Fibroblast of the aortic adventitia (primary cell): ENCODE measurements at regions not wholly inside any gene's neighbourhood (a gene's known extent, or its start where the extent isn't known, plus 50 kb on each side); places are given as distances from the start of the nearest gene placed in this dataset.
"Not testable (repeated sequence)": the region's sequence is repeated elsewhere in the genome, so short reads cannot be mapped to it uniquely, and the experiment has no call there.

Experiments
- DNase-seq: peaks from one replicate; pipeline ENCODE4 v3.0.0-alpha.2; 2010; ENCODE audit warnings: low read depth
- H3K4me3 ChIP-seq: 2 replicates; pipeline ENCODE4 v1.5.1; 2011; ENCODE audit warnings: low read depth, mild to moderate bottlenecking, control low read depth, low read length, moderate library complexity
- CTCF ChIP-seq: IDR thresholded peaks from 2 replicates; pipeline ENCODE4 v1.5.1; 2011; ENCODE audit warnings: mild to moderate bottlenecking, low read length, control low read depth, inconsistent platforms; ENCODE audit not compliant: insufficient read depth

- no peak for TF ChIP-seq CTCF
- no peak overlapping the region for H3K4me3 ChIP-seq
- no peak for DNase-seq
Measured at GRCh38 chr2:7094231-7094741, 177.1 kb downstream of the RNF144A start.

- no peak for TF ChIP-seq CTCF
- DNase-seq: no peak
- H3K4me3 ChIP-seq: no peak overlapping the region
Measured at GRCh38 chr2:7096726-7097352, 179.6 kb downstream of the RNF144A start.

GRCh38 chr2:7097353-7097895 is 180.2 kb downstream of the RNF144A start:
- H3K4me3 ChIP-seq: peak overlapping the region; percentile 22
- DNase-seq: peak; percentile 60

GRCh38 chr2:7098816-7099215 is 181.6 kb downstream of the RNF144A start:
- no peak for DNase-seq
- no peak overlapping the region for H3K4me3 ChIP-seq
- no peak for TF ChIP-seq CTCF

More at GRCh38 chr2:7097353-7097895, 180.2 kb downstream of the RNF144A start:
- peak; percentile 99 for TF ChIP-seq CTCF

- DNase-seq, H3K4me3 ChIP-seq: not testable (repeated sequence)
Measured at GRCh38 chr2:7099687-7100086, 182.5 kb downstream of the RNF144A start.

GRCh38 chr2:7102826-7103225 is 185.6 kb downstream of the RNF144A start:
- DNase-seq: no peak
- no peak for TF ChIP-seq CTCF

GRCh38 chr2:7108792-7109532 is 191.8 kb downstream of the RNF144A start:
- no peak overlapping the region for H3K4me3 ChIP-seq
- TF ChIP-seq CTCF: no peak
- DNase-seq: no peak

More at GRCh38 chr2:7102826-7103225, 185.6 kb downstream of the RNF144A start:
- H3K4me3 ChIP-seq: no peak overlapping the region
